Frontal cortex (tissue), 3 donors: ENCODE measurements at regions not wholly inside any gene's neighbourhood (a gene's known extent, or its start where the extent isn't known, plus 50 kb on each side); places are given as distances from the start of the nearest gene placed in this dataset.

Experiments
- DNase-seq, 2 donors: peaks; one replicate each; pipeline ENCODE4 v3.0.0; 2012; ENCODE audit warnings: low spot score in 2 of 2
- FAIRE-seq: peaks from 2 replicates; lab custom pipeline; 2012; peaks lifted over from hg19 to GRCh38; lab: Jason Lieb, UNC
- donor health status: control.
- donor health status: control.
- donor health status: control.

DNA sequence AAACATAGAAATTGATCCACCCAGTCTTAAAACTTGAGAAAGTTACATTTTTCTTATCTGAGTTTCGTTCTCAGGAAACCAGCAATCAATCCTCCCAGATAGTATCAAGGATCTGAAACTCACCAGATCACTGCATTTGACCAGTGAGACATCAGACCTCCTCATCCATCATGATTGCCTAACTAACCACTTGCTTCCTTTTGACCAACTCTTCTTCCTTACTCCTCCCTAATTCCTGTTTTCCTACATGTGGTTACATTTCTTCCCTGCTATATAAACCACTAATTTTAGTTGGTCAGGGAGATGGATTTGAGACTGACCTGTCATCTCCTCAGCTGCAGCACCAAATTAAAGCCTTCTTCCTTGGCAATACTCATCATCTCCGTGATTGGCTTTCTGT is 357.1 kb upstream of the POU3F2 start:
- FAIRE-seq = no peak
- no peak for DNase-seq

DNA sequence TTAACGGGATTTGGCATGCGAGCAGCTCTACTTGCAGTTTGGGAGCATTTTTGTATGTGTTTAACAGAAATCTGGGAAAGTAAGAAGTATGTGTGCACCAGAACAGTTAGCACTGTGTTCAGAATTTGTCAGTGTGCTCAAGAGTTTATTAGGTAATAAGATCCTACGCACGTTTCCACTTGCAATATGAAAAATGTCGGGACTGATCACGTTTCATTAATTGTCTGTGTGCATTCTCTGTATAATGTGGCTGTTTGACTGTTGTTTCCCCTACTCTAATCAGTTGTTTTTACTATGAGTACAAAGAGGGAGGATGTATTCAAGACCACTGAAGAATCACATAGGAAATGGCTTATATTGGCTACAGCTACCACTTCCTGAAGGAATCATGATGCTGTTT is 349.7 kb upstream of the POU3F2 start:
- no peak for DNase-seq
- no peak for FAIRE-seq

GRCh38 chr6:98485593-98485992 is 348.8 kb upstream of the POU3F2 start:
- FAIRE-seq (no peak), DNase-seq (no peak)

DNA sequence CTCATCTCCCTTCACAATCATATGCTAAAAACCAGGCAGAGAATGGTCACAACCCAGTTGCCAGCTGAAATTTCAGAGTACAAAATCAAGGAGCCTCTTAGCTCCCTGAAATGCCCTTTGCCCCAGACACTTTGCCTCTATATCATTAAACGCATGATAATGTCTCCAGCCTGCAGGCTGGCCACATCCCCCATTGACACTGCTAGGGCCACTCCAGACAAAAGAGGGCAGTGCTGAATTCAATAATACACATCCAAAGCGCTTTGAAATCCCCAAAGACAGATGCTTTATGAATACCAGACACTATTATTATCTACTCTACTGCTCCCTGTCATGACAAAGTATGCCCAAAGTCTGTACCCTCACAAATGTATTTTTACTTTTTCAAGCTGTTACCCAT is 348.3 kb upstream of the POU3F2 start:
- FAIRE-seq = no peak
- no peak for DNase-seq

- FAIRE-seq (no peak), DNase-seq (no peak)
These were observed 346.8 kb upstream of the POU3F2 start for GRCh38 chr6:98487612-98488011.

DNA sequence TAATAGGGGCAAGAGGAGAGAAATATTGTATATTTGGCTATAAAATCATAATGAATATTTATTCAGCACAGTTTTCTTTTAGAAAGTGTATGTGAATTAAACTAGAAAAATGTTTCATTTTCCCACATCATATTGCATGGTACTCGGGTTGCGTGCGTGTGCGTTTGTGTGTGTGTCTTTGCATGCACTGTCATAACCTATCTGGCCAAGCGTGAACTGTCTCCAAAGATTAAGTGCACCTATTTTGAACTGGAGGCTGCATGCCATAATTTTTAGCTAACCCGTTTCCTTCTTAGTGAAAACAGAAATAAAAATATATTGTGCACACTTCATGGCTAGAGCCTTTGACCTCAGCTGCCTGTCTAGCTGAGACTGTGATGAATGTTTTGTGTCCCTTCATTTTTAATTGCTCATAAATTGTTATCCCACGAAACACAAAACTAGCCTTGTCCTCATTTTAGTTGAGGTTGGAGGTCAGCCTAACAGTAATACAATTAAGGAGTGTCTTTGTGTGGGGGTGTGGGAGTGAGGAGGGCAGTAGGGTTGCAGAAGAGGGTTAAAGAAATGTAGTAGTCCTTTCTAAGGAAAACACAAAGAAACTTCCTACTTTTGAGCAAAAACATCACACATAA is 336.1 kb upstream of the POU3F2 start:
- no peak for FAIRE-seq

DNA sequence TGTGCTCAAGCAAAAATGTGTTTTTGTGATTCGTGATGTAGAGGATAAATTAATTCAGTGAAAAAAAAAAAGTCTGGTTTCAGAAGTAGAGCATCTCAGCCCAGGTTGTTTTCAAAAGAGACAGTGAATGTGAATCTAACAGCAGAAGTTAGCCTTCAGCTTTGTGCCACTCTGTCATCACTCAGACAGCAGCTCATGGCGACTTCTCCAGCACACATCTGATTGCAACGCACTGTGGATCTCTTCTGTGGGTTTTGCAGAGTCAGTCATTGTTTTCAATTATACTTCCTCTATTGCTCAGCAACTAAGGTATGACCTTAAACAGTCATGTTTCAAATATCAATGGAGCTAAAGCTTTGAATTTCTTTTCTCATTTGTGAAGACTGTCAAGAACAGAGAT is 335.5 kb upstream of the POU3F2 start:
- FAIRE-seq (no peak), DNase-seq (no peak)

More for the DNA sequence above, 336.1 kb upstream of the POU3F2 start:
- no peak for DNase-seq

GRCh38 chr6:98514073-98514720 is 320.2 kb upstream of the POU3F2 start:
- no peak for FAIRE-seq

GRCh38 chr6:98514796-98515195 is 319.6 kb upstream of the POU3F2 start:
- FAIRE-seq (no peak), DNase-seq (no peak)

More at GRCh38 chr6:98514073-98514720, 320.2 kb upstream of the POU3F2 start:
- DNase-seq = no peak

DNA sequence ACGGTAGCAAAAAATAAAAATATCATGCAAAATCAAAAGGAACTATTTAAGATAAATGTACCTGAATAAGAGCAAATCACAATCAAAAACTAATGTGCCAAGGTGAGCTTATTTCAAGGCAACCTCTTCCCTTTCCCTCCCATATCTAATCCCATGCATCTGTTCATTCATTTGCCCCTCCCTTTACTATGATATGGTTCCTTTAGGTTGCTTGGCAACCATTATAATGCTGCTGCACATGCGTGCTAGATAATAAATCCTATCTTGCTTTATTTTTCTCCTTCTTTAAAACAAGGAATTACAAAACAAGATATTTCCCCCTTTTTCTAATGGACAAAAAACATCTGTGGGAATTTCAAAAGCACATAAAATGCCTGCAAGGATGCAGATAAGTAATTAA is 318.2 kb upstream of the POU3F2 start:
- FAIRE-seq = no peak
- DNase-seq = no peak

- FAIRE-seq (no peak), DNase-seq (no peak)
These were observed 317.5 kb upstream of the POU3F2 start for GRCh38 chr6:98516866-98517265.

GRCh38 chr6:98525860-98526259 is 308.5 kb upstream of the POU3F2 start:
- DNase-seq (no peak), FAIRE-seq (no peak)

GRCh38 chr6:98526465-98526864 is 307.9 kb upstream of the POU3F2 start:
- DNase-seq = no peak
- no peak for FAIRE-seq

- peak in 1 of 2 donors; percentile 3 for DNase-seq
- FAIRE-seq = no peak
These were observed 305.0 kb upstream of the POU3F2 start for GRCh38 chr6:98529364-98529763.

- DNase-seq (no peak), FAIRE-seq (no peak)
These were observed 303.6 kb upstream of the POU3F2 start for GRCh38 chr6:98530732-98531131.

DNA sequence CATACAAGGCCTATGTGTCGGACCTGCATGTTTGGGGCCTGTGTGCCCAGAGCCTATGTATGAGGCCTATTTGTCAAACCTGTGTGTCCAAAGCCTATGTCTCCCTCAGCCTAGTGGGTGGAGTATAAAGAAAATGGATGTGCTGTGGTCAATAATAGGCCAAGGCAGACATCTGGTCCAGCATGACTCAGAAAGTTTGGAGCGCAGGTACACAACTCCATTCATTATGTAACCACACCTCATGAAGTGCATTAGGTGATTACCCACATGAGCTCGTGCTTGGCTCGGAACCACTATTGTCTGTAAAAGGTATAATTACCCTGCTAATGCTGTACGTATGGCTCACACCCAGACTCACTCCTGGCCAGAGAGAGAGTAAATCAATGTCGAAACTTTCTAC is 302.4 kb upstream of the POU3F2 start:
- DNase-seq (no peak), FAIRE-seq (no peak)

DNA sequence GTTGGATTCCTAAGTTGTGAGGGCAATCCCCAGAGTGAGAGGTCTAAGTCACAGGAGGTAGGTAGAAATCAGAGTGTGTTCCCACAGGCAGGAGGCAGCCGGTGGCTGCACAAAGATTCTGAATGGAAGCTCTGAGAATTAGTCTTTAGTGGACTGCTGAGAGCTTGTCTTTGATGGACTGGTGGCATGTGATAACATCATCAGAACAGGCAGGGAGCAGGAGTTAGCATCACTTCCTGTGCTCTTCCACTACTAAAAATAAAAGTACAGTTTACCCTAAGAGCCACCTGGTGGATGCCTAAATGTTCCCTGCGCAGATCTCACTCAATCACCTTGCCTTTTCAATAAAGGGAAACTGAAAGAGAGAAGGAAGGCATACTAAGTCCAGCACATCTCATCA is 294.6 kb upstream of the POU3F2 start:
- DNase-seq (no peak), FAIRE-seq (no peak)

DNA sequence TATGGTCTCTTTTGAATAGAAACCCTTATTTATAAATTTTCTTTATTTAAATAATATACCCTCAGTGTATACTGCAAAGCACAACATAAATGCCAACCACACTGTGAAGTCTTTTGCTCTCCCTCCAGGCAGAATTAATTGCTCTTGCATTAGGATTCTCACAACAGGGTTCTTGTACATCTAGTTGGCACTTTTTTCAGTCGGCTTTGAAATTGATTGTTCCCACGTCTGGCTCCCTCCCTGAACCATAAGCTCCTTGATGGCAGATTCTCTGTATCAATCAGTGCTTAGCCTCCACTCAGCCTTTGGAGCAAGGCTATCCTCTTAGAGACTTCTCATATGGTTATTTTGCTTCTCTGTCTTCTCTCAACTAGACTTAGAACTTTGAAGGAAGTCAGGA is 288.0 kb upstream of the POU3F2 start:
- DNase-seq = no peak
- no peak for FAIRE-seq

- FAIRE-seq (no peak), DNase-seq (no peak)
These were observed 287.2 kb upstream of the POU3F2 start for GRCh38 chr6:98547151-98547550.

- DNase-seq (no peak), FAIRE-seq (no peak)
These were observed 286.7 kb upstream of the POU3F2 start for GRCh38 chr6:98547634-98548033.

GRCh38 chr6:98548301-98548700 is 286.1 kb upstream of the POU3F2 start:
- no peak for DNase-seq
- no peak for FAIRE-seq

DNA sequence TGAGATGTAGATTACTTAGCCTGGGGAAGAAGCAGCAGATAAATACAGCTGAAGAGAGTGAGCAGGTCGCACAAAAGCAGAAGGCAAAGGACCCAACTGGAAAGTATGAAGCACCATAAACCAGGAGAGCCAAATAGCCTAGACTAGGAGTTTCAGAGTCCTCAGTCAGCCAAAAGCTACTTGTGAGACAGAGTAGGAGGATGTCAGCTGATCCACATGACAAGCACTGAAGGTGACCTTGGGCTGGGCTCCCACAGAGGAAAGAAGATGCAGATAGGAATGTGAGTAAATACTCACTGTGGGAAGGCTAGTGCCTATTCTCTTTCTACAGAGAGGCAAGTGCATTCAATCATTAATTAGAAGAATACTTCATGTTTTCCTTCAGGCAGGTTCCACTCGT is 274.0 kb upstream of the POU3F2 start:
- FAIRE-seq = no peak

More for the DNA sequence above, 274.0 kb upstream of the POU3F2 start:
- DNase-seq = no peak
